C4-2B (cell line): ENCODE measurements at regions not wholly inside any gene's neighbourhood (a gene's known extent, or its start where the extent isn't known, plus 50 kb on each side); places are given as distances from the start of the nearest gene placed in this dataset.

Source experiments
- ZFX ChIP-seq: fragments of 450-650 bp; IDR thresholded peaks from 2 replicates; pipeline ENCODE4 v1.6.1; 2017
- TF ChIP-seq, protein P1 (sequence below): fragments of 450-650 bp; conservative IDR thresholded peaks from 2 replicates; pipeline ENCODE4 v1.5.1; 2017; ENCODE audit warnings: mild to moderate bottlenecking

DNA sequence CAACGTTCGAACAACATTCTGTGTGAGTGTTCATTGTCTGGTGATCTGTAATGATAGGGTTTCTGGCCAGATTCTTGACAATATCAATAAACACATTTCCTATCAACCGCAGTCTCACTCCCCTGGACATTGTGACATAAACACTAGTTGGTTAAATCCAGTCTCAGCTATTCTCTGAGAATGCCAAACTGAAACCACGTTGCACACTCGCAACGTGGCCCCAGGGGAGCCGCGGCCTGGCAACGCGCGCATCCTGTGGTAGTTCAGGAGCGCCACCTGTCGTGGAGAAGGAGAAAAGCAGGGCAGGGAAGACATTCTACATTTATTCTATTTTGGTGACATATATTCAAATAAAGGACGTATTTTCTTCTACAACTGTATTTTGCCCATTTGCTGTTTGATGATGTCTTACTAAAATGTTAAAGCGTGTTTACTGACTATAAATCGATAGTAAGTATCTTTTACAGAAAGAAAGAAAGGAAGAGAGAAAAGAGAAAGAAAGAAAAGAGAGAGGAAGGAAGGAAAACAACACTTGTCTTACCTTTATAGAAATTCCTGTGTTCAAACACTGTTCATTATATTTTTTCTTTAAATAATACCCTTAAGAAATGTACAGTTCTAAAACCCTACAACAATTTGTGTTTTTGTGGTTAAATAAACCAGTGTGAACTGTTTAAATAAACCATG lies 738.3 kb upstream of the FRG1 start:
- TF ChIP-seq, protein P1, sequence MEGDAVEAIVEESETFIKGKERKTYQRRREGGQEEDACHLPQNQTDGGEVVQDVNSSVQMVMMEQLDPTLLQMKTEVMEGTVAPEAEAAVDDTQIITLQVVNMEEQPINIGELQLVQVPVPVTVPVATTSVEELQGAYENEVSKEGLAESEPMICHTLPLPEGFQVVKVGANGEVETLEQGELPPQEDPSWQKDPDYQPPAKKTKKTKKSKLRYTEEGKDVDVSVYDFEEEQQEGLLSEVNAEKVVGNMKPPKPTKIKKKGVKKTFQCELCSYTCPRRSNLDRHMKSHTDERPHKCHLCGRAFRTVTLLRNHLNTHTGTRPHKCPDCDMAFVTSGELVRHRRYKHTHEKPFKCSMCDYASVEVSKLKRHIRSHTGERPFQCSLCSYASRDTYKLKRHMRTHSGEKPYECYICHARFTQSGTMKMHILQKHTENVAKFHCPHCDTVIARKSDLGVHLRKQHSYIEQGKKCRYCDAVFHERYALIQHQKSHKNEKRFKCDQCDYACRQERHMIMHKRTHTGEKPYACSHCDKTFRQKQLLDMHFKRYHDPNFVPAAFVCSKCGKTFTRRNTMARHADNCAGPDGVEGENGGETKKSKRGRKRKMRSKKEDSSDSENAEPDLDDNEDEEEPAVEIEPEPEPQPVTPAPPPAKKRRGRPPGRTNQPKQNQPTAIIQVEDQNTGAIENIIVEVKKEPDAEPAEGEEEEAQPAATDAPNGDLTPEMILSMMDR, result peak; percentile 94
- no peak for TF ChIP-seq ZFX
